ENCODE measurements at regions not wholly inside any gene's neighbourhood (a gene's known extent, or its start where the extent isn't known, plus 50 kb on each side); places are given as distances from the start of the nearest gene placed in this dataset.

- TF ChIP-seq GABPA (IDR thresholded peaks at IDR 0.05 in 1 of 2, conservative IDR thresholded peaks at IDR 0.05 in 1 of 2) (no peak), ZBTB33 (IDR thresholded peaks at IDR 0.05) (no peak)
These were observed 220.0 kb upstream of the SEMA3C start (continued) for GRCh38 chr7:81138870-81139269.

- Histone ChIP-seq H3K4me1 (ENCODE audit: control insufficient read depth in 4 of 4, insufficient read depth in 4 of 4, low read length in 3 of 4) (no peaks in the 10 kb centered on the region), H3K27me3 (ENCODE audit: control insufficient read depth in 4 of 4, insufficient read depth in 4 of 4, low read length in 3 of 4) (peaks cover 0 to 2% (median 0%) of the 10 kb centered on the region in 4 donors), H3K9ac (ENCODE audit: low read depth in 1 of 2, low read length in 2 of 2) (no peak overlapping the region), H3K4me3 (ENCODE audit: low read depth in 1 of 3, low read length in 3 of 3) (no peak overlapping the region), H3K27ac (ENCODE audit: low read depth in 1 of 2, low read length in 2 of 2) (no peak overlapping the region), H3K9me3 (ENCODE audit: control insufficient read depth in 4 of 4, low read length in 3 of 4) (no peaks in the 10 kb centered on the region), H3K36me3 (ENCODE audit: control insufficient read depth in 4 of 4, insufficient read depth in 3 of 4, low read depth in 1 of 4, low read length in 3 of 4) (no peaks in the 10 kb centered on the region)
- 60% methylated on average over 4 of the region's 4 CpGs for WGBS
- TF ChIP-seq JUND (IDR thresholded peaks at IDR 0.05) (no peak), FOXA2 (IDR thresholded peaks at IDR 0.05) (no peak), CTCF (IDR thresholded peaks at IDR 0.05; ENCODE audit: low read depth, low read length, missing input control) (no peak), NR2F2 (IDR thresholded peaks at IDR 0.05) (no peak), ZBTB33 (IDR thresholded peaks at IDR 0.05) (no peak), RXRA (IDR thresholded peaks at IDR 0.05) (no peak), REST (IDR thresholded peaks at IDR 0.05) (no peak), TAF1 (conservative IDR thresholded peaks at IDR 0.05) (no peak), YY1 (IDR thresholded peaks at IDR 0.05) (no peak), SP1 (IDR thresholded peaks at IDR 0.05) (no peak), GABPA (IDR thresholded peaks at IDR 0.05 in 1 of 2, conservative IDR thresholded peaks at IDR 0.05 in 1 of 2) (no peak), EGR1 (IDR thresholded peaks at IDR 0.05; ENCODE audit: low read depth in 2 of 2) (no peak), HNF4A (conservative IDR thresholded peaks at IDR 0.05) (no peak)
- no peak for DNase-seq (ENCODE audit: low spot score)
These were observed 216.5 kb upstream of the SEMA3C start for GRCh38 chr7:81135324-81135723.
